ENCODE measurements at regions not wholly inside any gene's neighbourhood (a gene's known extent, or its start where the extent isn't known, plus 50 kb on each side); places are given as distances from the start of the nearest gene placed in this dataset.

- intact Hi-C loops (cut with micrococcal nuclease) (no loop called here), dilution Hi-C loops (cut with HindIII; ENCODE audit: low sequenced_read_pairs, unreplicated experiment) (no loop called here), in situ Hi-C loops (cut with MboI; ENCODE audit: low sequenced_read_pairs) (no loop called here)
- ATAC-seq (ENCODE audit: low read depth) (no peak), DNase-seq (no peak)
- Histone ChIP-seq H2BK120ac (ENCODE audit: low read depth, low read length) (peak overlapping the region; percentile 29; the same call in 1 of the 2 replicates), H2AK9ac (replicated peaks; ENCODE audit: low read depth, low read length, poor library complexity) (no peak overlapping the region), H2BK15ac (ENCODE audit: low read depth, low read length) (no peak overlapping the region), H3K4ac (ENCODE audit: low read depth, low read length) (no peak overlapping the region), H3K4me1 (ENCODE audit: control insufficient read depth, insufficient read depth, low read length) (0 out of 2 replicates have a peak, but pooled peaks cover 3% of the 10 kb centered on the region), H4K20me1 (ENCODE audit: insufficient read depth, low read length) (no peaks in the 10 kb centered on the region), H3K18ac (ENCODE audit: low read depth, low read length) (peak overlapping the region; percentile 59; the same call in 1 of the 2 replicates), H4K5ac (ENCODE audit: low read depth, low read length) (no peak overlapping the region), H3K4me2 (ENCODE audit: low read depth, low read length) (no peak overlapping the region), H3K27ac (ENCODE audit: insufficient read depth, low read length) (no peak overlapping the region), H3K4me3 (ENCODE audit: insufficient read depth, low read depth, low read length) (no peak overlapping the region), H3K23ac (ENCODE audit: low read depth, low read length) (no peak overlapping the region), H2AK5ac (ENCODE audit: low read depth, low read length) (no peak overlapping the region), H3K27me3 (ENCODE audit: control insufficient read depth, insufficient read depth, low read length) (no peaks in the 10 kb centered on the region), H2AFZ (replicated peaks; ENCODE audit: low read length, poor library complexity) (no peak overlapping the region), H3K9me1 (ENCODE audit: insufficient read depth, low read length) (no peaks in the 10 kb centered on the region), H4K91ac (ENCODE audit: insufficient read depth, low read depth, low read length) (no peak overlapping the region), H4K8ac (ENCODE audit: low read depth in 2 of 2, low read length in 2 of 2) (peak overlapping the region in 1 of 2 experiments; percentile 40; a peak in 1 of 4 replicates), H2BK20ac (ENCODE audit: low read depth, low read length) (no peak overlapping the region), H3K56ac (ENCODE audit: extremely low read depth, insufficient read depth, low read length) (no peak overlapping the region), H3K14ac (replicated peaks; ENCODE audit: low read depth, low read length) (no peak overlapping the region), H3K36me3 (ENCODE audit: control insufficient read depth, insufficient read depth, low read length) (no peaks in the 10 kb centered on the region), H2BK5ac (ENCODE audit: low read depth, low read length, poor library complexity, severe bottlenecking) (no peak overlapping the region), H3K9me3 (ENCODE audit: control insufficient read depth, insufficient read depth, low read length) (peaks cover 7% of the 10 kb centered on the region; the same call in 1 of the 2 replicates), H3K79me1 (ENCODE audit: low read depth in 1 of 2, low read length in 2 of 2) (no peaks in the 10 kb centered on the region), H3K9ac (ENCODE audit: low read depth, low read length) (no peak overlapping the region)
- no TSS peak for BruUV-seq (replicated peaks)
- TF ChIP-seq, protein P1, sequence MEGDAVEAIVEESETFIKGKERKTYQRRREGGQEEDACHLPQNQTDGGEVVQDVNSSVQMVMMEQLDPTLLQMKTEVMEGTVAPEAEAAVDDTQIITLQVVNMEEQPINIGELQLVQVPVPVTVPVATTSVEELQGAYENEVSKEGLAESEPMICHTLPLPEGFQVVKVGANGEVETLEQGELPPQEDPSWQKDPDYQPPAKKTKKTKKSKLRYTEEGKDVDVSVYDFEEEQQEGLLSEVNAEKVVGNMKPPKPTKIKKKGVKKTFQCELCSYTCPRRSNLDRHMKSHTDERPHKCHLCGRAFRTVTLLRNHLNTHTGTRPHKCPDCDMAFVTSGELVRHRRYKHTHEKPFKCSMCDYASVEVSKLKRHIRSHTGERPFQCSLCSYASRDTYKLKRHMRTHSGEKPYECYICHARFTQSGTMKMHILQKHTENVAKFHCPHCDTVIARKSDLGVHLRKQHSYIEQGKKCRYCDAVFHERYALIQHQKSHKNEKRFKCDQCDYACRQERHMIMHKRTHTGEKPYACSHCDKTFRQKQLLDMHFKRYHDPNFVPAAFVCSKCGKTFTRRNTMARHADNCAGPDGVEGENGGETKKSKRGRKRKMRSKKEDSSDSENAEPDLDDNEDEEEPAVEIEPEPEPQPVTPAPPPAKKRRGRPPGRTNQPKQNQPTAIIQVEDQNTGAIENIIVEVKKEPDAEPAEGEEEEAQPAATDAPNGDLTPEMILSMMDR (conservative IDR thresholded peaks at IDR 0.05; ENCODE audit: low read depth, low read length) = no peak
- TF ChIP-seq MAZ (IDR thresholded peaks at IDR 0.05; ENCODE audit: borderline replicate concordance, low read depth, low read length) (no peak), SMC3 (IDR thresholded peaks at IDR 0.05; ENCODE audit: low read depth, low read length) (no peak), FOS (IDR thresholded peaks at IDR 0.05; ENCODE audit: low read depth, low read length) (no peak), ELK1 (IDR thresholded peaks at IDR 0.05; ENCODE audit: borderline replicate concordance, low read depth, low read length) (no peak), RCOR1 (IDR thresholded peaks at IDR 0.05; ENCODE audit: insufficient replicate concordance, low read length) (no peak), MXI1 (IDR thresholded peaks at IDR 0.05; ENCODE audit: borderline replicate concordance, low read depth, low read length) (no peak), NFE2L2 (IDR thresholded peaks at IDR 0.05; ENCODE audit: low read depth, low read length) (no peak), CHD1 (IDR thresholded peaks at IDR 0.05; ENCODE audit: low read depth, low read length) (no peak), RFX5 (IDR thresholded peaks at IDR 0.05; ENCODE audit: low read depth, low read length) (no peak), BHLHE40 (IDR thresholded peaks at IDR 0.05; ENCODE audit: low read depth, low read length) (no peak), CEBPB (IDR thresholded peaks at IDR 0.05; ENCODE audit: low read depth, low read length) (no peak), MAFK (IDR thresholded peaks at IDR 0.05; ENCODE audit: low read depth, low read length) (no peak)
- POLR2A ChIA-PET (ENCODE audit: unreplicated experiment) = no interaction called here
- CTCF ChIA-PET = no interaction called here
- WGBS, 2 experiments (ENCODE audit: extremely low coverage in 2 of 2, insufficient read length in 1 of 2) = 100% methylated on average over 1 of the region's 3 CpGs; no CpG with 5 or more reads in 1 of the 2 experiments
These were observed 787.0 kb downstream of the TFAP2A start for GRCh38 chr6:9627916-9628315.
